ENCODE measurements at regions not wholly inside any gene's neighbourhood (a gene's known extent, or its start where the extent isn't known, plus 50 kb on each side); places are given as distances from the start of the nearest gene placed in this dataset.
A peak's percentile ranks its signal among the peaks of the same experiment; 100 is the strongest.
"Not testable (repeated sequence)": the region's sequence is repeated elsewhere in the genome, so short reads cannot be mapped to it uniquely, and the experiment has no call there.

DNA sequence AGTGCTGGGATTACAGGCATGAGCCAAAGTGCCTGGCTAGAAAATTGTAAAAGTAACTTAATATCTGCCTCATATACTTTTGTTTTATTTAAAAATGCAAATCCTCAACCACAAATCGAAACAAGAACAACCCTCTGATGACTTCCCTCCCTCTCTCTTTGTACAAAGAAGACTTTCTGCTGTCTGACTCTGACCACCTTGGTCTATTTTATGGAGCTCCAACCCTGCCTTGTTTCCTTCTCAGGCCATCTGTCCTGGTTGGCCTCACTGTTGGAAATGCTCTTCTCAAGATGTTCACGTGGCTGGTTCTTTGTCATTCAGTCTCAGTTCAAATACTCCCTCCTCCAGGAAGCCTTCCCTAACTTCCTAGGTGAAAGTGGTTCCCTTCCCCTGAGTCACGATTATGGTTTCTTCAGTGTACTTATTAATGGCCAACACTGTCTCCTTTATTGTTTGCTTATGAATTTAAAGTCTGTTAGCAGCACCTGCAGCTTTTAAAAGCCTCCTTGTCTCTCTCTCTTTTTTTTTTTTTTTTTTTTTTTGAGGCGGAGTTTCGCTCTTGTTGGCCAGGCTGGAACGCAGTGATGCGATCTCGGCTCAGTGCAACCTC is 151.5 kb upstream of the SALL4 start:
- peaks cover 3% of the 10 kb centered on the region for H3K9me3 Mint-ChIP-seq
- CTCF ChIA-PET: no interaction called here
- no peak for DNase-seq
- H3K27ac Mint-ChIP-seq: no peak overlapping the region
- H3K27me3 Mint-ChIP-seq: peaks cover 9% of the 10 kb centered on the region
- no peaks in the 10 kb centered on the region for H3K36me3 Mint-ChIP-seq (ENCODE audit: low read depth)
- POLR2A ChIA-PET: no interaction called here
- peaks cover under 1% of the 10 kb centered on the region for H3K4me1 Mint-ChIP-seq
- no peak overlapping the region for H3K4me3 Mint-ChIP-seq

DNA sequence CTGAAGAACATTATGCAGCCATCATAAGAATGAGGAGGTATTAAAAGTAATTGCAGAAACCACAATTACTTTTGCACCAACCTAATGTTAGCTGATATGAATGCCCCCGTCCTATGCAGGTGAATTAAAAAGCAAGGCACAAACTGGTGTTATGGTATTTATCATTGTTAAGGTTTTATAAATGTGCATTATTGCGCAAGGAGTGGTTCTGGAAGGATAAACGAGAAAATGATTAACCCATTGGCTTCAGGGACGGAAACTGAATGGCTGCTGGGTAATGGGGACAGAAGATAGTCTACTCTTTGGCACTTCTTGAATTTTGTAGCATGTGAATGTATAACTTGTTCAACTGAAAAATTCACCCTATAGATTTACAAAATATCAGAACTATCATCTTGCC is 148.6 kb upstream of the SALL4 start:
- ChIA-PET POLR2A (no interaction called here), CTCF (no interaction called here)
- no peak overlapping the region for H3K4me3 Mint-ChIP-seq
- H3K4me1 Mint-ChIP-seq: no peaks in the 10 kb centered on the region
- DNase-seq: no peak
- peaks cover 3% of the 10 kb centered on the region for H3K9me3 Mint-ChIP-seq
- H3K27me3 Mint-ChIP-seq: no peaks in the 10 kb centered on the region
- no peaks in the 10 kb centered on the region for H3K36me3 Mint-ChIP-seq (ENCODE audit: low read depth)
- H3K27ac Mint-ChIP-seq: no peak overlapping the region

DNA sequence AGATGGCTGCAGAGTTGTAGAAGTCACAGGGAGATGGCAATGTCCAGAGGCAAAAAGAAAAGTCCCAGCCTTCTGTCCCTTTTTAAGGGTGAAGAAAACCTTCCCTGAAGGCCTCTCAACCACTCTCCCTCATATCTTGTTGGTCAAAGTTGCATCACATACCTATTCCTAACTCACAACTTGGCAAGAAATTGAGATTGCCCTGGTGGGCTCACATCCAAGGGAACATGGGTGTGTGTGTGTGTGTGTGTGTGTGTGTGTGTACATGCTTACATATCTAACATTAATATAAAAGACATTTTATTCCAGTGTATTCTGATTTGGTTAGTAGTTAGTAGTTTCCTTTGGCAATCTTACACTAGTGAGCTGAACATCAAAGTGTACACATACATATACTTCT is 144.3 kb upstream of the SALL4 start:
- no peak overlapping the region for H3K27ac Mint-ChIP-seq
- H3K27me3 Mint-ChIP-seq: no peaks in the 10 kb centered on the region
- no peak for DNase-seq
- H3K36me3 Mint-ChIP-seq (ENCODE audit: low read depth): no peaks in the 10 kb centered on the region
- H3K4me3 Mint-ChIP-seq: no peak overlapping the region
- H3K4me1 Mint-ChIP-seq: no peaks in the 10 kb centered on the region
- CTCF ChIA-PET: no interaction called here
- H3K9me3 Mint-ChIP-seq: no peaks in the 10 kb centered on the region
- POLR2A ChIA-PET: interaction anchor here (0.6 kb wide), 1 partner anchor 583 kb away, joined by 3 read pairs; no protein-coding TSS in a partner anchor

DNA sequence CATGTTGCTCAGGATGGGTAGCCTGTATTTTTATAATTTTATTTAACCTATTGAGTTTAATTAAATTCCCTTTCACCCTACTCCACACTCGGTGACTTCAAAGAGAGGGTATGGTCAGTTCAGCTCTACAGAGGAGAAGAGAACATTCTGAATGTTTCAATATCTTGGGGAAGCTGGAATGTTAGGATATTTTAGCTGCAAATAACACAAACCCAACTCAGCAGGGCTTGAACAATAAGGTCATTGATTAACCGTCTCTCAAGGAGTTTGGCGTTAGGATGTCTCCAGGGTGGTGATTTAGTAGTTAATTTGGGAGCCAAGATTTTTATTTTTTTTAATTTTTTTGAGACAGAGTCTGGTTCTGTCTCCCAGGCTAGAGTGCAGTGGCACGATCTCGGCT is 143.6 kb upstream of the SALL4 start:
- no peak for DNase-seq
- H3K27ac Mint-ChIP-seq: no peak overlapping the region
- no peak overlapping the region for H3K4me3 Mint-ChIP-seq
- POLR2A ChIA-PET: no interaction called here
- no peaks in the 10 kb centered on the region for H3K36me3 Mint-ChIP-seq (ENCODE audit: low read depth)
- no peaks in the 10 kb centered on the region for H3K9me3 Mint-ChIP-seq
- CTCF ChIA-PET: interaction anchor here (0.6 kb wide), 1 partner anchor 34 kb away, joined by 3 read pairs; no protein-coding TSS in a partner anchor
- no peaks in the 10 kb centered on the region for H3K4me1 Mint-ChIP-seq
- H3K27me3 Mint-ChIP-seq: no peaks in the 10 kb centered on the region

DNA sequence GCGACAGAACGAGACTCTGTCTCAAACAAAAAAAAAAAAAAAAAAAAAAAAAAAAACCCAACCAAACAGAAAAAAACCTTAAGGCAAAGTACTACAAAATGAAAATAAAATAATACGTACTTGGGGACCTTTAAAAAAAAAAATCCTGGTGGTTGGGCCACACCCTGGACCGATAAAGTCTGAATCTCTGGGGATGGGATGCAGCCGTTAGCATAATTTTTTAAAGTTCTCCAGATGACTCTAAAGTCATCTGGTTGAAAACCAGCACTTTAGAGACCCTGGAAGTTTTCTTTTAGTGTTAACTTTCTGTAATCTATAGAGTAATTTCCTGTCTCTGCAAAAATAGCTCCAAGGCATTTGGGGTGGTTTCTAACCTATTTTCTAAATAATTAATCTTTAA is 142.9 kb upstream of the SALL4 start:
- POLR2A ChIA-PET: no interaction called here
- no peaks in the 10 kb centered on the region for H3K9me3 Mint-ChIP-seq

DNA sequence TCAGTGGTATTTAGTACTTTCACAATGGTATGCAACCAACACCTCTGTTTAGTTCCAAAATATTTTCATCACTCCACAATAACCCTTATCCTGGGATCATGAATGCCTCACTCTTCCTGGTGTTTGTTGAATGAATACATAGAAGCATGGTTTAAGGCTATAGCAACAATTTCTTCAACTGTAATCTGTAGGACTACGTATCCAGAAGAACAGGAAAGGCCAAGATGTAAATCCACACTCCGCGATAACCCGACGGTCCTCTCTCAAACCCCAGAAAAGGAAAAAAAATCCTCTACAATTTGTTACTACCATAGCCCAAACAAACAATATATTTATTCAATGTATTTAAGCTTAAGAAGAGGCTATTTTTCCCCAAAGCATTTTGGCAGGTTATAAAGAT is 141.4 kb upstream of the SALL4 start:
- Mint-ChIP-seq H3K27me3 (no peaks in the 10 kb centered on the region), H3K4me3 (no peak overlapping the region), H3K9me3 (no peaks in the 10 kb centered on the region), H3K27ac (no peak overlapping the region), H3K4me1 (no peaks in the 10 kb centered on the region), H3K36me3 (ENCODE audit: low read depth) (no peaks in the 10 kb centered on the region)
- CTCF ChIA-PET: no interaction called here
- POLR2A ChIA-PET: no interaction called here
- DNase-seq: no peak

More for the DNA sequence above, 142.9 kb upstream of the SALL4 start:
- Mint-ChIP-seq H3K36me3 (ENCODE audit: low read depth) (no peaks in the 10 kb centered on the region), H3K27ac (no peak overlapping the region), H3K4me3 (no peak overlapping the region), H3K4me1 (no peaks in the 10 kb centered on the region), H3K27me3 (no peaks in the 10 kb centered on the region)
- DNase-seq: no peak
- CTCF ChIA-PET: interaction anchor here (0.6 kb wide), 1 partner anchor 33 kb away, joined by 3 read pairs; no protein-coding TSS in a partner anchor

DNA sequence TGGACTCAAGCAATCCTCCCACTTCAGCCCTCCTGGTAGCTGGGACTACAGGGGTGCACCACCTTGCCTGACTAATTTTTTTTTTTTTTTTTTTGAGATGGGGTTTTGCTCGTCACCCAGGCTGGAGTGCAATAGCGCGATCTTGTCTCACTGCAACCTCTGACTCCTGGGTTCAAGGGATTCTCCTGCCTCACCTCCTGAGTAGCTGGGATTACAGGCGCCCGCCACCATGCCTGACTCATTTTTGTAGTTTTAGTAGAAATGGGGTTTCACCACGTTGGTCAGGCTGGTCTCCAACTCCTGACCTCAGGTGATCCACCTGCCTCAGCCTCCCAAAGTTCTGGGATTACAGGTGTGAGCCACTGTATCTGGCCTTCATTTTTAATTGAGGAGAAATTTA is 141.0 kb upstream of the SALL4 start:
- POLR2A ChIA-PET; H3K36me3 Mint-ChIP-seq (ENCODE audit: low read depth); H3K4me3 Mint-ChIP-seq; H3K27me3 Mint-ChIP-seq; H3K9me3 Mint-ChIP-seq; H3K4me1 Mint-ChIP-seq; H3K27ac Mint-ChIP-seq; DNase-seq: not testable (repeated sequence)
- CTCF ChIA-PET: interaction anchor here (0.7 kb wide), 1 partner anchor 827 kb away, joined by 5 read pairs; no protein-coding TSS in a partner anchor

DNA sequence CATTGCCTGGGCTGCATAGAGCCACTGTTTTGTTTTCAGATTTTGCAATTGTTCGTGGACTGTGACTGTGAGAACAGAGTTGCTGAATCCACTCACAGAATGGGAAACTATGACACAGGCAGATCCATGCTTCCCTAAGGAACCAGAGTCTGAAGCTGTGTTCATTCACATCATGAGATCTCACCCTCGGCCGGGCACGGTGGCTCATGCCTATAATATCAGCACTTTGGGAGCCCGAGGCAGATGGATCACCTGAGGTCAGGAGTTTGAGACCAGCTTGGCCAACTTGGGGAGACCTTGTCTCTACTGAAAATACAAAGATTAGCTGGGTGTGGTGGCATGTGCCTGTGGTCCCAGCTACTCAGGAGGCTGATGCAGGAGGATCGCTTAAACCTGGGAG is 139.2 kb upstream of the SALL4 start:
- DNase-seq: no peak
- ChIA-PET POLR2A (no interaction called here), CTCF (interaction anchor here (1.1 kb wide), 1 partner anchor 312 kb away, joined by 3 read pairs; no protein-coding TSS in a partner anchor)
- Mint-ChIP-seq H3K4me1 (no peaks in the 10 kb centered on the region), H3K27me3 (no peaks in the 10 kb centered on the region), H3K36me3 (ENCODE audit: low read depth) (no peaks in the 10 kb centered on the region), H3K4me3 (no peak overlapping the region), H3K27ac (no peak overlapping the region), H3K9me3 (no peaks in the 10 kb centered on the region)

DNA sequence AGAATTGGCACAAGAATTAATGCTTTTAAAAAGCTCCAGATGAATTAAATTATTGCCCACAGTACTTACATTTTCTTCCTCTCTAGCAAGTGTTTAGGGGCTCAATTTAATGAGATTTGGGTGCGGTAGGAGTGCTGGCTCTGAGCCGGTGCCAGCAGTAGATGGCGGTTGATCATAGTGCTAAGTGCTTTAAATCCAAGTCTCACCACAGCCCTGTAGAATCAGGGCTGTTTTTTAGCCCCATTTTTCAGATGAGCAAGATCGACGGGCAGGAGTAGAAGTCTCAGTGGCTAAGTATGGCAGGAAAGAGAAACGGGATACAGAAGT is 136.9 kb upstream of the SALL4 start:
- no peaks in the 10 kb centered on the region for H3K27me3 Mint-ChIP-seq
- H3K4me1 Mint-ChIP-seq: no peaks in the 10 kb centered on the region
- H3K36me3 Mint-ChIP-seq (ENCODE audit: low read depth): no peaks in the 10 kb centered on the region
- POLR2A ChIA-PET: no interaction called here
- no peak for DNase-seq
- no peaks in the 10 kb centered on the region for H3K9me3 Mint-ChIP-seq
- H3K27ac Mint-ChIP-seq: no peak overlapping the region
- CTCF ChIA-PET: no interaction called here
- H3K4me3 Mint-ChIP-seq: no peak overlapping the region

DNA sequence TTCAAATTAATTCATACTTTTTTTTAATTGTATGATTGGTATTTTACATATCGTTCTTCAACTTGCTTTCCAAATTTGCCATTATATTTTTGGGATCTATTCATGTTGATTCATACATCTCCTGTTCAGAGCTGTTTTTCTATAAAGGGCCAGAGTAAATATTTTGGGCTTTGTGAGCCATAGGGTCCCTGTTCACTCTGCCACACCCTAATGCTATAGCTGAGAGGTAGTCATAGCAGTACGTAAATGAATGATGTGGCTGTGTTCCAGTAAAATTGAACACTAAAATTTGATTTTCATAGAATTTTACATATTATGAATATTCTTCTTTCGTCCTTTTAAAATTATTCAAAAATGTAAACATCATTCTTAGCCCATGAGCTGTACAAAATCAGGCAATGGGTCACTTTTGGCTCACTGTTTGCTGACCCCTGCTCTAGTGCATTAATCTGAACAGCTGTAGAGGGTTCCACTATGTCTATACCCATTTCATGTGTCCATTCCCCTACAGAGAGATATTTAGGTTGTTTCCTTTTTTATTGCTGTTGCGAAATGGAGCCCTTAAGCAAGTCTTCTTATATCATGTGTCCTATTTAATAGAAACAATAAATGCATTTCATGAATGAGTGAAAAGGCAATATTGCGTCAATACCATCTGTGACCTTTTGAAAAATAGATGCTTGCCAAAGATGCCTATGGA is 136.4 kb upstream of the SALL4 start:
- ChIA-PET POLR2A (no interaction called here), CTCF (no interaction called here)
- DNase-seq: no peak
- H3K27me3 Mint-ChIP-seq: no peaks in the 10 kb centered on the region
- H3K27ac Mint-ChIP-seq: no peak overlapping the region
- no peaks in the 10 kb centered on the region for H3K9me3 Mint-ChIP-seq
- no peaks in the 10 kb centered on the region for H3K36me3 Mint-ChIP-seq (ENCODE audit: low read depth)
- H3K4me1 Mint-ChIP-seq: no peaks in the 10 kb centered on the region
- no peak overlapping the region for H3K4me3 Mint-ChIP-seq

DNA sequence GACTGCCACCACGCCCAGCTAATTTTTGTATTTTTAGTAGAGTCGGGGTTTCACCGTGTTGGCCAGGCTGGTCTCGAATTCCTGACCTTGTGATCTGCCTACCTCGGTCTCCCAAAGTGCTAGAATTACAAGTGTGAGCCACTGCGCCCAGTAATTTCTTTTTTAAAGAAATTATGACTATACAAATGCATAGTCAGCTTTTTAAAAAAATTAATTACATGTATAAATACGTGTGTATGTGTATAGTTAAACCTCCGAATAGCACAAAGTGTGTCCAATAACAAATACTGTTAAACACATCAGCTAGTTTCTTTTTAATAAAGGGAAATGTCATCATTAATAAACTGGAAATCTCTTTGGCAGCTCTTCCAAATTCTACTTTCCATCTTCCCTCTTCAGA is 135.5 kb upstream of the SALL4 start:
- H3K36me3 Mint-ChIP-seq (ENCODE audit: low read depth): no peaks in the 10 kb centered on the region
- CTCF ChIA-PET: interaction anchor here (1.0 kb wide), 1 partner anchor 72 kb away, joined by 3 read pairs; no protein-coding TSS in a partner anchor

DNA sequence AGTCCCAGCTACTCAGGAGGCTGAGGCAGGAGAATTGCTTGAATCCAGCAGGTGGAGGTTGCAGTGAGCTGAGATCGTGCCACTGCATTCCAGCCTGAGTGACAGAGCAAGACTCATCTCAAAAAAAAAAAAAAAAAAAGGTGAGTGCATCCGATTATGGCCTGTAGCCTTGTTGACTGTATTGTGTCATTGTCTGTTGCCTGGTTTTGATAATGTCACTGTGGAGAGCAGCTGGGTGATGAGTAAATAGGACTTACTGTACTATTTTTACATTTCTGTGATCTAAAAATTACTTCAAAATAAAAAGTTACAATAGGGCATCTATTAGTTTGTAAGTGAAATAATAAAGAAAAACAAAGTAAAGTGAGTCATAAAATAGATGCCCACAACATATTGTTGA is 134.1 kb upstream of the SALL4 start:
- Mint-ChIP-seq H3K27me3 (no peaks in the 10 kb centered on the region), H3K9me3 (no peaks in the 10 kb centered on the region), H3K4me1 (no peaks in the 10 kb centered on the region), H3K27ac (no peak overlapping the region), H3K36me3 (ENCODE audit: low read depth) (no peaks in the 10 kb centered on the region), H3K4me3 (no peak overlapping the region)
- no peak for DNase-seq
- CTCF ChIA-PET: no interaction called here
- POLR2A ChIA-PET: no interaction called here

More for the DNA sequence above, 135.5 kb upstream of the SALL4 start:
- Mint-ChIP-seq H3K27me3 (no peaks in the 10 kb centered on the region), H3K27ac (no peak overlapping the region), H3K4me1 (no peaks in the 10 kb centered on the region), H3K9me3 (no peaks in the 10 kb centered on the region), H3K4me3 (no peak overlapping the region)
- DNase-seq: no peak
- POLR2A ChIA-PET: no interaction called here

DNA sequence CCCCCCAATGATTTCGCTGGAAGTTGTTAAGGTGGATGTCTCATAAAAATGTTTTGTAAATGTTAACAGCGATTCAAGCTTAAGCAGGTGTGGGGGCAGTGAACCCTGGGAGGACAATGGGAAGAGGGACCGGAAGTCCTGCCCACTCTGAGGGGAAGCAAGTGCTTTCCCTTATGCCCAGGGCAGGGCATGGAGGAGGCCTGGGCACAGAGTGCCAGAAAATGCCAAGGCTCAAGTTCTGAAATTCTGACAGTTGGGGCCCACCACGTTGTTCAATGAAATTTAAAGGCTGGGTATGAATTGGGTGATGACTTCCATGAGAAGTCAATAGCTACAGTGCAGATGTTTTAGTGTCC is 132.7 kb upstream of the SALL4 start:
- Mint-ChIP-seq H3K36me3 (ENCODE audit: low read depth) (no peaks in the 10 kb centered on the region), H3K9me3 (no peaks in the 10 kb centered on the region), H3K4me3 (no peak overlapping the region), H3K4me1 (no peaks in the 10 kb centered on the region), H3K27ac (peak overlapping the region; percentile 19), H3K27me3 (no peaks in the 10 kb centered on the region)
- POLR2A ChIA-PET: no interaction called here
- CTCF ChIA-PET: no interaction called here
- DNase-seq: no peak

DNA sequence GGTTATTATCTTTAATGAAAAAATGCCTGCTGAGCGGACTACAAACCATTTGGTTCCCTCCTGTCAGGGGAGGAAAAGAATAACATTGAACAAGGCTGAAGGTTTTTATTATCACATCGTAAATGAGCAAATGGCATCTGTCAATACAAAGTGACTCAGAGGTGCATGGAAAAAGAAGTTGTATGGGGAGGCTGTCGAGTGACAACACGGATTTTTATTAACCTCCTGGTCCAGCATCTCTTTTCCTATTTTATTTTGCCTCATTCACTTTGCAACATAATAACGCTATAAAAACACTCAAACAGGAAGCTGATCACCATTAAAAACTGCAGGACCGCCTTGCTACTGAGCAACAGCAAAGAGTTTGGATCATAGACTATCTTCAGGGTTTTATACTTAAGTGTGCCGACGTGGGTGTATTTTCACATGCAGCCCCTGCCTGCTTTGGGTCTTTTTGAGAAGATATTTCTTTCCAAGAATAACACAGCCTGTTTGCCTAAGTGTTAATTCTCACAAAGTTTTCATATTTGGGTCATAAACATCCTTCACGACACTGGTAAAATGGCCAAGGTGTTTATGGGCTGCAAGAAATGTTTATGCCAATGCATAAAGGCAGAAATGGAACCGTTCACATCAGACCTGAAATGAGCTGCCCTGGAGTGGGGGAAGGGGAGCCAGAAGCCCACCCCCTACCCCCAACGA is 132.1 kb upstream of the SALL4 start:
- no peak for DNase-seq
- ChIA-PET CTCF (no interaction called here), POLR2A (no interaction called here)
- H3K4me3 Mint-ChIP-seq: no peak overlapping the region
- H3K27ac Mint-ChIP-seq: no peak overlapping the region
- H3K4me1 Mint-ChIP-seq: no peaks in the 10 kb centered on the region
- no peaks in the 10 kb centered on the region for H3K9me3 Mint-ChIP-seq
- H3K27me3 Mint-ChIP-seq: no peaks in the 10 kb centered on the region
- H3K36me3 Mint-ChIP-seq (ENCODE audit: low read depth): no peaks in the 10 kb centered on the region
